ENCODE measurements at regions not wholly inside any gene's neighbourhood (a gene's known extent, or its start where the extent isn't known, plus 50 kb on each side); places are given as distances from the start of the nearest gene placed in this dataset.

GRCh38 chr4:54976682-54977081 is 148.7 kb downstream of the KDR start:
- TF ChIP-seq EZH2 (IDR thresholded peaks at IDR 0.05; ENCODE audit: borderline replicate concordance, low read depth, low read length, severe bottlenecking) (no peak), CTCF (IDR thresholded peaks at IDR 0.05; ENCODE audit: borderline replicate concordance, extremely low read depth, low read length, poor library complexity, severe bottlenecking) (no peak)
